ENCODE measurements at regions not wholly inside any gene's neighbourhood (a gene's known extent, or its start where the extent isn't known, plus 50 kb on each side); places are given as distances from the start of the nearest gene placed in this dataset.

GRCh38 chr15:101590785-101591184 lies 61.4 kb downstream of the TM2D3 start:
- no peak for DNase-seq (ENCODE audit: low spot score)

GRCh38 chr15:101583284-101583683 lies 68.9 kb downstream of the TM2D3 start:
- DNase-seq (ENCODE audit: low spot score), result no peak

GRCh38 chr15:101580431-101580830 lies 71.8 kb downstream of the TM2D3 start:
- no peak for DNase-seq (ENCODE audit: low spot score)

GRCh38 chr15:101579631-101580163 lies 72.5 kb downstream of the TM2D3 start:
- DNase-seq (ENCODE audit: low spot score), result peak; percentile 91

GRCh38 chr15:101578443-101578894 lies 73.7 kb downstream of the TM2D3 start:
- no peak for DNase-seq (ENCODE audit: low spot score)

GRCh38 chr15:101573951-101574350 lies 78.2 kb downstream of the TM2D3 start:
- DNase-seq (ENCODE audit: low spot score), result no peak

- DNase-seq (ENCODE audit: low spot score), result peak; percentile 33
Observed at GRCh38 chr15:101570241-101570640, 80.7 kb upstream of the PCSK6 start.

- no peak for DNase-seq (ENCODE audit: low spot score)
Observed at GRCh38 chr15:101568821-101569555, 79.5 kb upstream of the PCSK6 start.

GRCh38 chr15:101568309-101568708 lies 78.8 kb upstream of the PCSK6 start:
- peak; percentile 62 for DNase-seq (ENCODE audit: low spot score)

GRCh38 chr15:101566748-101567488 lies 77.4 kb upstream of the PCSK6 start:
- no peak for DNase-seq (ENCODE audit: low spot score)

- no peak for DNase-seq (ENCODE audit: low spot score)
Observed at GRCh38 chr15:101565377-101565776, 75.9 kb upstream of the PCSK6 start.

- DNase-seq (ENCODE audit: low spot score), result no peak
Observed at GRCh38 chr15:101563176-101563796, 73.8 kb upstream of the PCSK6 start.

- DNase-seq (ENCODE audit: low spot score), result no peak
Observed at GRCh38 chr15:101562428-101563059, 73.0 kb upstream of the PCSK6 start.

- no peak for DNase-seq (ENCODE audit: low spot score)
Observed at GRCh38 chr15:101561584-101561906, 72.0 kb upstream of the PCSK6 start.

- DNase-seq (ENCODE audit: low spot score), result no peak
Observed at GRCh38 chr15:101560722-101561583, 71.4 kb upstream of the PCSK6 start.

- DNase-seq (ENCODE audit: low spot score), result no peak
Observed at GRCh38 chr15:101559952-101560351, 70.4 kb upstream of the PCSK6 start.

GRCh38 chr15:101558221-101558941 lies 68.9 kb upstream of the PCSK6 start:
- no peak for DNase-seq (ENCODE audit: low spot score)

GRCh38 chr15:101556273-101556672 lies 66.8 kb upstream of the PCSK6 start:
- no peak for DNase-seq (ENCODE audit: low spot score)

- no peak for DNase-seq (ENCODE audit: low spot score)
Observed at GRCh38 chr15:101554115-101554915, 64.8 kb upstream of the PCSK6 start.

Data from kidney capillary endothelial cell (primary cell).